Erythroblast (primary cell): ENCODE measurements at regions not wholly inside any gene's neighbourhood (a gene's known extent, or its start where the extent isn't known, plus 50 kb on each side); places are given as distances from the start of the nearest gene placed in this dataset.

Source experiments
- GATA1 ChIP-seq: IDR thresholded peaks from 2 replicates; pipeline ENCODE4 v1.6.1; 2011; ENCODE audit warnings: low read depth, mild to moderate bottlenecking, control low read depth, low read length, moderate library complexity
- POLR2A ChIP-seq: IDR thresholded peaks from 2 replicates; pipeline ENCODE4 v1.6.1; 2011; ENCODE audit warnings: mild to moderate bottlenecking, low read length

GRCh38 chr2:180115269-180115668 is 108.2 kb upstream of the CWC22 start:
- TF ChIP-seq POLR2A = no peak
- TF ChIP-seq GATA1 = no peak
